CD14-positive monocyte (primary cell): ENCODE measurements at regions not wholly inside any gene's neighbourhood (a gene's known extent, or its start where the extent isn't known, plus 50 kb on each side); places are given as distances from the start of the nearest gene placed in this dataset.

Experiments used
- DNase-seq, 3 donors: peaks; one replicate each; pipeline ENCODE4 v3.0.0-alpha.2; 2011 to 2022
- H2AFZ ChIP-seq: 2 replicates; pipeline ENCODE4 v1.6.0; 2012; ENCODE audit warnings: mild to moderate bottlenecking, low read depth, low read length, inconsistent platforms; ENCODE audit not compliant: insufficient read depth, poor library complexity, severe bottlenecking
- H3K27ac ChIP-seq, 2 donors: 1 replicate in 1 of 2; 2 replicates in 1 of 2; pipeline ENCODE4 v1.5.1; 2012 to 2013; ENCODE audit warnings: low read length in 2 of 2, control low read depth in 1 of 2, inconsistent platforms in 1 of 2, low read depth in 1 of 2, mild to moderate bottlenecking in 1 of 2
- H3K27me3 ChIP-seq, 2 donors: one replicate each; pipeline versions ENCODE4 v1.6.0 to v1.6.1; 2011 to 2013; ENCODE audit warnings: low read length in 2 of 2; ENCODE audit not compliant: control insufficient read depth in 2 of 2, insufficient read depth in 2 of 2
- H3K36me3 ChIP-seq, 2 donors: replicated peaks in 1 of 2; 1 replicate in 1 of 2; 2 replicates in 1 of 2; pipeline versions ENCODE4 v1.5.1 to v1.6.1; 2012 to 2013; ENCODE audit warnings: low read length in 2 of 2, control low read depth in 1 of 2, inconsistent platforms in 1 of 2, mild to moderate bottlenecking in 1 of 2; ENCODE audit not compliant: insufficient read depth in 2 of 2, control insufficient read depth in 1 of 2
- H3K4me1 ChIP-seq, 2 donors: 1 replicate in 1 of 2; 2 replicates in 1 of 2; pipeline versions ENCODE4 v1.5.1 to v1.6.1; 2012 to 2013; ENCODE audit warnings: low read length in 2 of 2, control low read depth in 1 of 2, inconsistent platforms in 1 of 2, mild to moderate bottlenecking in 1 of 2, moderate library complexity in 1 of 2; ENCODE audit not compliant: insufficient read depth in 2 of 2, control insufficient read depth in 1 of 2
- H3K4me2 ChIP-seq: replicated peaks from 2 replicates; pipeline ENCODE3; 2012; ENCODE audit warnings: low read length, moderate library complexity, mild to moderate bottlenecking; ENCODE audit not compliant: poor library complexity, severe bottlenecking; ENCODE audit errors: extremely low read depth
- H3K4me3 ChIP-seq, 3 experiments: fragments of 200-600 bp in 1 of 3; sonication (generic) in 1 of 3; replicated peaks in 1 of 3; 1 replicate in 2 of 3; 2 replicates in 1 of 3; pipeline ENCODE4 v1.5.1; 2011 to 2013; ENCODE audit warnings: low read length in 3 of 3, mild to moderate bottlenecking in 3 of 3, control low read depth in 2 of 3, low read depth in 2 of 3, inconsistent platforms in 1 of 3, moderate library complexity in 1 of 3
- H3K79me2 ChIP-seq: 2 replicates; pipeline ENCODE4 v1.6.0; 2012; ENCODE audit warnings: mild to moderate bottlenecking, control low read depth, inconsistent platforms, low read length, moderate library complexity; ENCODE audit not compliant: insufficient read depth
- H3K9ac ChIP-seq: 2 replicates; pipeline ENCODE4 v1.6.0; 2017; ENCODE audit warnings: low read length, mild to moderate bottlenecking; ENCODE audit not compliant: insufficient read depth, poor library complexity, severe bottlenecking
- H3K9me3 ChIP-seq, 2 donors: replicated peaks in 1 of 2; 1 replicate in 1 of 2; 2 replicates in 1 of 2; pipeline versions ENCODE4 v1.5.1 to v1.6.1; 2012 to 2013; ENCODE audit warnings: low read length in 2 of 2, control low read depth in 1 of 2; ENCODE audit not compliant: control insufficient read depth in 1 of 2, insufficient read depth in 1 of 2
- H4K20me1 ChIP-seq: 2 replicates; pipeline ENCODE4 v1.6.0; 2012; ENCODE audit warnings: mild to moderate bottlenecking, low read length, control low read depth, moderate library complexity; ENCODE audit not compliant: insufficient read depth
- H3K27ac Mint-ChIP-seq, 7 donors: one replicate each; pipeline ENCODE4 v1.8.0; 2020; ENCODE audit warnings: mild to moderate bottlenecking in 7 of 7, mixed read lengths in 7 of 7, moderate library complexity in 6 of 7, inconsistent platforms in 2 of 7
- H3K27me3 Mint-ChIP-seq, 3 donors: one replicate each; pipeline ENCODE4 v1.8.0; 2021 to 2022; ENCODE audit warnings: low read depth in 3 of 3, mild to moderate bottlenecking in 3 of 3, mixed read lengths in 3 of 3, moderate library complexity in 3 of 3, inconsistent platforms in 1 of 3
- H3K36me3 Mint-ChIP-seq, 2 donors: one replicate each; pipeline ENCODE4 v1.8.0; 2020; ENCODE audit warnings: mixed read lengths in 2 of 2, inconsistent platforms in 1 of 2, mild to moderate bottlenecking in 1 of 2
- H3K4me1 Mint-ChIP-seq: one replicate; pipeline ENCODE4 v1.8.0; 2020; ENCODE audit warnings: mild to moderate bottlenecking, mixed read lengths
- H3K4me3 Mint-ChIP-seq, 2 donors: one replicate each; pipeline ENCODE4 v1.8.0; 2020; ENCODE audit warnings: mild to moderate bottlenecking in 2 of 2, mixed read lengths in 2 of 2, moderate library complexity in 1 of 2
- H3K9me3 Mint-ChIP-seq, 7 donors: one replicate each; pipeline ENCODE4 v1.8.0; 2020 to 2022; ENCODE audit warnings: mixed read lengths in 7 of 7, mild to moderate bottlenecking in 6 of 7, moderate library complexity in 6 of 7, inconsistent platforms in 2 of 7
- WGBS: methylation state at CpG from one replicate; pipeline ENCODE4 v1.1.5; 2013; ENCODE audit warnings: missing lambda C conversion rate; ENCODE audit not compliant: insufficient coverage; 5-methylcytosine and 5-hydroxymethylcytosine counted together
- intact Hi-C, 2 donors: fragments of 100-400 bp; cut with micrococcal nuclease; formaldehyde crosslinking; loops; one replicate each; pipeline versions ENCODE4 v1.15.0 to v1.15.1; 2023
- TF ChIP-seq, protein P1 (sequence below): fragments of 200-600 bp; IDR thresholded peaks from one replicate; pipeline ENCODE4 v1.8.0; 2022; ENCODE audit warnings: antibody characterized with exemption, mild to moderate bottlenecking

DNA sequence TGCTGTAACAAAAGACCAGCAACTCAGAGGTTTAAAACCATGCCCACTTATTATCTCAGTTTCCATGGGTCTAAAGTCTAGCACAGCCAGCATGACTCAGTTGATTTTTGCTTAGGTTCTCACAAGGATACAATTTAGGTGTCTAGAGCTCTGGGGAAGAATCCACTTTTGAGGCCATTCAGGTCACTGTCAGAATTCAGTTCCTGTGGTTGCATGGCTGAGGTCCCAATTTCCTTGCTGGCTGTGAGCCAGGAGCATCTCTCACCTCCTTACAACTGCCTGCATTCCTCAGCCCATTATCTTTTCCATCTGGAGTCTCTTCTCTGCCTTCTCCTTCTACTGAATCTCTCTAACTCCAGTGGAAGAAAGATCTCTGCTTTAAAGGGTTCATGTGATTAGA, 240.5 kb upstream of the CFAP20DC start:
- Histone ChIP-seq H4K20me1 (no peaks in the 10 kb centered on the region), H3K4me2 (no peak overlapping the region), H3K36me3 (no peaks in the 10 kb centered on the region), H3K79me2 (no peaks in the 10 kb centered on the region), H3K4me1 (peaks cover 25 to 26% of the 10 kb centered on the region in 2 donors), H3K27me3 (no peaks in the 10 kb centered on the region), H3K9ac (no peak overlapping the region), H2AFZ (no peak overlapping the region), H3K9me3 (peaks cover 0 to 7% of the 10 kb centered on the region in 2 donors), H3K4me3 (no peak overlapping the region), H3K27ac (no peak overlapping the region)
- intact Hi-C loops: no loop called here
- Mint-ChIP-seq H3K36me3 (peaks cover 2 to 7% of the 10 kb centered on the region in 2 donors), H3K27me3 (no peaks in the 10 kb centered on the region), H3K4me1 (peaks cover 34% of the 10 kb centered on the region), H3K4me3 (no peak overlapping the region), H3K9me3 (peaks cover 10 to 21% (median 15%) of the 10 kb centered on the region in 7 donors), H3K27ac (no peak overlapping the region)
- DNase-seq: no peak
- TF ChIP-seq, protein P1, sequence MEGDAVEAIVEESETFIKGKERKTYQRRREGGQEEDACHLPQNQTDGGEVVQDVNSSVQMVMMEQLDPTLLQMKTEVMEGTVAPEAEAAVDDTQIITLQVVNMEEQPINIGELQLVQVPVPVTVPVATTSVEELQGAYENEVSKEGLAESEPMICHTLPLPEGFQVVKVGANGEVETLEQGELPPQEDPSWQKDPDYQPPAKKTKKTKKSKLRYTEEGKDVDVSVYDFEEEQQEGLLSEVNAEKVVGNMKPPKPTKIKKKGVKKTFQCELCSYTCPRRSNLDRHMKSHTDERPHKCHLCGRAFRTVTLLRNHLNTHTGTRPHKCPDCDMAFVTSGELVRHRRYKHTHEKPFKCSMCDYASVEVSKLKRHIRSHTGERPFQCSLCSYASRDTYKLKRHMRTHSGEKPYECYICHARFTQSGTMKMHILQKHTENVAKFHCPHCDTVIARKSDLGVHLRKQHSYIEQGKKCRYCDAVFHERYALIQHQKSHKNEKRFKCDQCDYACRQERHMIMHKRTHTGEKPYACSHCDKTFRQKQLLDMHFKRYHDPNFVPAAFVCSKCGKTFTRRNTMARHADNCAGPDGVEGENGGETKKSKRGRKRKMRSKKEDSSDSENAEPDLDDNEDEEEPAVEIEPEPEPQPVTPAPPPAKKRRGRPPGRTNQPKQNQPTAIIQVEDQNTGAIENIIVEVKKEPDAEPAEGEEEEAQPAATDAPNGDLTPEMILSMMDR: no peak

- Histone ChIP-seq H3K27me3 (no peaks in the 10 kb centered on the region), H3K36me3 (no peaks in the 10 kb centered on the region), H3K4me1 (peaks cover 25 to 26% of the 10 kb centered on the region in 2 donors), H3K9ac (no peak overlapping the region), H3K4me3 (no peak overlapping the region), H4K20me1 (no peaks in the 10 kb centered on the region), H3K9me3 (peaks cover 0 to 5% of the 10 kb centered on the region in 2 donors), H3K27ac (no peak overlapping the region), H2AFZ (no peak overlapping the region), H3K4me2 (no peak overlapping the region), H3K79me2 (no peaks in the 10 kb centered on the region)
- Mint-ChIP-seq H3K9me3 (peaks cover 9 to 19% (median 11%) of the 10 kb centered on the region in 7 donors), H3K27me3 (no peaks in the 10 kb centered on the region), H3K4me1 (peaks cover 34% of the 10 kb centered on the region), H3K4me3 (no peak overlapping the region), H3K36me3 (peaks cover 0 to 7% of the 10 kb centered on the region in 2 donors), H3K27ac (no peak overlapping the region)
- no CpG with 5 or more reads among the region's 1 CpG for WGBS
- intact Hi-C loops: loop anchor here in 1 of 2 donors (10.0 kb wide), 1 partner anchor 95 kb away; no protein-coding TSS in a partner anchor
- DNase-seq: no peak
- TF ChIP-seq, protein P1: no peak
Observed at GRCh38 chr3:59289831-59290230, 240.0 kb upstream of the CFAP20DC start.
